SK-N-SH (cell line): ENCODE measurements at regions not wholly inside any gene's neighbourhood (a gene's known extent, or its start where the extent isn't known, plus 50 kb on each side); places are given as distances from the start of the nearest gene placed in this dataset.

ENCODE experiments used
- CHD2 ChIP-seq: fragments of 150-350 bp; IDR thresholded peaks from 2 replicates; pipeline ENCODE4 v1.6.1; 2018; ENCODE audit warnings: low read length; ENCODE audit not compliant: partially characterized antibody
- EP300 ChIP-seq, 2 experiments: IDR thresholded peaks; 2 replicates each; pipeline versions ENCODE4 v1.4.0 to v1.6.1; 2012; ENCODE audit warnings: borderline replicate concordance in 1 of 2, low read depth in 1 of 2, low read length in 1 of 2
- EZH2phosphoT487 ChIP-seq: fragments of 200-600 bp; sonication (generic); IDR thresholded peaks from 2 replicates; pipeline ENCODE4 v1.6.1; 2017; ENCODE audit warnings: low read depth, mixed run types, mild to moderate bottlenecking, antibody characterized with exemption, moderate library complexity, borderline replicate concordance
- GABPA ChIP-seq: IDR thresholded peaks from 2 replicates; pipeline ENCODE4 v1.4.0; 2012; ENCODE audit warnings: low read depth, mild to moderate bottlenecking
- POLR2AphosphoS5 ChIP-seq: IDR thresholded peaks from 2 replicates; pipeline ENCODE4 v1.6.1; 2012; ENCODE audit warnings: low read depth, low read length
- RAD21 ChIP-seq: IDR thresholded peaks from 2 replicates; pipeline ENCODE4 v1.6.1; 2012; ENCODE audit warnings: mild to moderate bottlenecking, low read length
- RFX5 ChIP-seq: IDR thresholded peaks from 2 replicates; pipeline ENCODE4 v1.6.1; 2012; ENCODE audit warnings: mild to moderate bottlenecking, improper control_type of control experiment, low read length
- TCF12 ChIP-seq: IDR thresholded peaks from 2 replicates; pipeline ENCODE4 v1.4.0; 2012
- YY1 ChIP-seq: IDR thresholded peaks from 2 replicates; pipeline ENCODE4 v1.4.0; 2012; ENCODE audit warnings: low read depth, mild to moderate bottlenecking
- TF ChIP-seq, protein P1 (sequence below): fragments of 200-600 bp; sonication (generic); IDR thresholded peaks from 2 replicates; pipeline ENCODE4 v1.6.1; 2017; ENCODE audit warnings: antibody characterized with exemption, mild to moderate bottlenecking, moderate library complexity
- TF ChIP-seq, protein P2 (sequence below): fragments of 150-350 bp; IDR thresholded peaks from 2 replicates; pipeline ENCODE4 v1.6.1; 2017; ENCODE audit warnings: antibody characterized with exemption, low read length, low read depth, borderline replicate concordance
- TF ChIP-seq, protein P3 (sequence below): fragments of 150-350 bp; IDR thresholded peaks from 2 replicates; pipeline ENCODE4 v1.6.1; 2016; ENCODE audit warnings: mild to moderate bottlenecking, low read depth, low read length
- TF ChIP-seq, protein P4 (sequence below): IDR thresholded peaks from 2 replicates; pipeline ENCODE4 v1.6.1; 2012; ENCODE audit warnings: mild to moderate bottlenecking, low read depth, low read length, moderate library complexity

- TF ChIP-seq, protein P1, sequence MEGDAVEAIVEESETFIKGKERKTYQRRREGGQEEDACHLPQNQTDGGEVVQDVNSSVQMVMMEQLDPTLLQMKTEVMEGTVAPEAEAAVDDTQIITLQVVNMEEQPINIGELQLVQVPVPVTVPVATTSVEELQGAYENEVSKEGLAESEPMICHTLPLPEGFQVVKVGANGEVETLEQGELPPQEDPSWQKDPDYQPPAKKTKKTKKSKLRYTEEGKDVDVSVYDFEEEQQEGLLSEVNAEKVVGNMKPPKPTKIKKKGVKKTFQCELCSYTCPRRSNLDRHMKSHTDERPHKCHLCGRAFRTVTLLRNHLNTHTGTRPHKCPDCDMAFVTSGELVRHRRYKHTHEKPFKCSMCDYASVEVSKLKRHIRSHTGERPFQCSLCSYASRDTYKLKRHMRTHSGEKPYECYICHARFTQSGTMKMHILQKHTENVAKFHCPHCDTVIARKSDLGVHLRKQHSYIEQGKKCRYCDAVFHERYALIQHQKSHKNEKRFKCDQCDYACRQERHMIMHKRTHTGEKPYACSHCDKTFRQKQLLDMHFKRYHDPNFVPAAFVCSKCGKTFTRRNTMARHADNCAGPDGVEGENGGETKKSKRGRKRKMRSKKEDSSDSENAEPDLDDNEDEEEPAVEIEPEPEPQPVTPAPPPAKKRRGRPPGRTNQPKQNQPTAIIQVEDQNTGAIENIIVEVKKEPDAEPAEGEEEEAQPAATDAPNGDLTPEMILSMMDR = no peak
- no peak for TF ChIP-seq EP300 (IDR thresholded peaks at IDR 0.05; ENCODE audit: borderline replicate concordance in 1 of 2, low read depth in 1 of 2, low read length in 1 of 2)
- TF ChIP-seq, protein P2, sequence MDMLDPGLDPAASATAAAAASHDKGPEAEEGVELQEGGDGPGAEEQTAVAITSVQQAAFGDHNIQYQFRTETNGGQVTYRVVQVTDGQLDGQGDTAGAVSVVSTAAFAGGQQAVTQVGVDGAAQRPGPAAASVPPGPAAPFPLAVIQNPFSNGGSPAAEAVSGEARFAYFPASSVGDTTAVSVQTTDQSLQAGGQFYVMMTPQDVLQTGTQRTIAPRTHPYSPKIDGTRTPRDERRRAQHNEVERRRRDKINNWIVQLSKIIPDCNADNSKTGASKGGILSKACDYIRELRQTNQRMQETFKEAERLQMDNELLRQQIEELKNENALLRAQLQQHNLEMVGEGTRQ = no peak
- TF ChIP-seq POLR2AphosphoS5 = no peak
- TF ChIP-seq RAD21 = no peak
- TF ChIP-seq, protein P3, sequence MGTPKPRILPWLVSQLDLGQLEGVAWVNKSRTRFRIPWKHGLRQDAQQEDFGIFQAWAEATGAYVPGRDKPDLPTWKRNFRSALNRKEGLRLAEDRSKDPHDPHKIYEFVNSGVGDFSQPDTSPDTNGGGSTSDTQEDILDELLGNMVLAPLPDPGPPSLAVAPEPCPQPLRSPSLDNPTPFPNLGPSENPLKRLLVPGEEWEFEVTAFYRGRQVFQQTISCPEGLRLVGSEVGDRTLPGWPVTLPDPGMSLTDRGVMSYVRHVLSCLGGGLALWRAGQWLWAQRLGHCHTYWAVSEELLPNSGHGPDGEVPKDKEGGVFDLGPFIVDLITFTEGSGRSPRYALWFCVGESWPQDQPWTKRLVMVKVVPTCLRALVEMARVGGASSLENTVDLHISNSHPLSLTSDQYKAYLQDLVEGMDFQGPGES = no peak
- TF ChIP-seq RFX5 = no peak
- TF ChIP-seq EZH2phosphoT487 = no peak
- TF ChIP-seq, protein P4, sequence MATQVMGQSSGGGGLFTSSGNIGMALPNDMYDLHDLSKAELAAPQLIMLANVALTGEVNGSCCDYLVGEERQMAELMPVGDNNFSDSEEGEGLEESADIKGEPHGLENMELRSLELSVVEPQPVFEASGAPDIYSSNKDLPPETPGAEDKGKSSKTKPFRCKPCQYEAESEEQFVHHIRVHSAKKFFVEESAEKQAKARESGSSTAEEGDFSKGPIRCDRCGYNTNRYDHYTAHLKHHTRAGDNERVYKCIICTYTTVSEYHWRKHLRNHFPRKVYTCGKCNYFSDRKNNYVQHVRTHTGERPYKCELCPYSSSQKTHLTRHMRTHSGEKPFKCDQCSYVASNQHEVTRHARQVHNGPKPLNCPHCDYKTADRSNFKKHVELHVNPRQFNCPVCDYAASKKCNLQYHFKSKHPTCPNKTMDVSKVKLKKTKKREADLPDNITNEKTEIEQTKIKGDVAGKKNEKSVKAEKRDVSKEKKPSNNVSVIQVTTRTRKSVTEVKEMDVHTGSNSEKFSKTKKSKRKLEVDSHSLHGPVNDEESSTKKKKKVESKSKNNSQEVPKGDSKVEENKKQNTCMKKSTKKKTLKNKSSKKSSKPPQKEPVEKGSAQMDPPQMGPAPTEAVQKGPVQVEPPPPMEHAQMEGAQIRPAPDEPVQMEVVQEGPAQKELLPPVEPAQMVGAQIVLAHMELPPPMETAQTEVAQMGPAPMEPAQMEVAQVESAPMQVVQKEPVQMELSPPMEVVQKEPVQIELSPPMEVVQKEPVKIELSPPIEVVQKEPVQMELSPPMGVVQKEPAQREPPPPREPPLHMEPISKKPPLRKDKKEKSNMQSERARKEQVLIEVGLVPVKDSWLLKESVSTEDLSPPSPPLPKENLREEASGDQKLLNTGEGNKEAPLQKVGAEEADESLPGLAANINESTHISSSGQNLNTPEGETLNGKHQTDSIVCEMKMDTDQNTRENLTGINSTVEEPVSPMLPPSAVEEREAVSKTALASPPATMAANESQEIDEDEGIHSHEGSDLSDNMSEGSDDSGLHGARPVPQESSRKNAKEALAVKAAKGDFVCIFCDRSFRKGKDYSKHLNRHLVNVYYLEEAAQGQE = no peak
- TF ChIP-seq GABPA = no peak
- no peak for TF ChIP-seq CHD2
- TF ChIP-seq TCF12 = no peak
- TF ChIP-seq YY1 = no peak
Measured at GRCh38 chr12:118689793-118690192, 291.5 kb upstream of the SRRM4 start.
